Sigmoid colon (tissue), 6 donors: ENCODE measurements at regions not wholly inside any gene's neighbourhood (a gene's known extent, or its start where the extent isn't known, plus 50 kb on each side); places are given as distances from the start of the nearest gene placed in this dataset.

Source experiments
- DNase-seq: peaks from one replicate; pipeline ENCODE4 v3.0.0-alpha.2; 2019
- H3K27ac ChIP-seq, 4 donors: fragments of 200-600 bp; sonication (generic); one replicate each; pipeline ENCODE4 v1.5.1; 2016 to 2019; ENCODE audit warnings: mild to moderate bottlenecking in 1 of 4
- H3K27me3 ChIP-seq, 3 donors: fragments of 200-600 bp; sonication (generic); one replicate each; pipeline ENCODE4 v1.5.1; 2019; ENCODE audit warnings: mild to moderate bottlenecking in 1 of 3
- H3K36me3 ChIP-seq, 4 donors: fragments of 200-600 bp; sonication (generic); one replicate each; pipeline ENCODE4 v1.5.1; 2016 to 2019
- H3K4me1 ChIP-seq, 4 donors: fragments of 200-600 bp; sonication (generic); one replicate each; pipeline ENCODE4 v1.5.1; 2017 to 2019
- H3K4me3 ChIP-seq, 4 donors: fragments of 200-600 bp; sonication (generic); one replicate each; pipeline ENCODE4 v1.5.1; 2017 to 2019; ENCODE audit warnings: mild to moderate bottlenecking in 2 of 4, moderate library complexity in 1 of 4
- H3K9me3 ChIP-seq, 4 donors: fragments of 200-600 bp in 3 of 4; sonication (generic) in 3 of 4; one replicate each; pipeline versions ENCODE4 v1.5.1 to v1.6.1; 2013 to 2019
- CTCF ChIP-seq, 4 experiments: fragments of 450-650 bp in 3 of 4; fragments of 200-600 bp in 1 of 4; IDR thresholded peaks; one replicate each; pipeline ENCODE4 v1.5.1; 2016 to 2019; ENCODE audit warnings: antibody characterized with exemption in 4 of 4, mild to moderate bottlenecking in 3 of 4, moderate library complexity in 2 of 4
- EP300 ChIP-seq, 4 donors: sonication (generic); formaldehyde crosslinking; IDR thresholded peaks; one replicate each; pipeline ENCODE4 v1.6.1; 2017; ENCODE audit warnings: antibody characterized with exemption in 4 of 4
- POLR2A ChIP-seq, 2 donors: fragments of 450-650 bp; IDR thresholded peaks; one replicate each; pipeline ENCODE4 v1.6.1; 2016; ENCODE audit warnings: antibody characterized with exemption in 2 of 2, mild to moderate bottlenecking in 2 of 2, moderate library complexity in 2 of 2
- POLR2AphosphoS5 ChIP-seq, 4 donors: sonication (generic); formaldehyde crosslinking; IDR thresholded peaks; one replicate each; pipeline ENCODE4 v1.6.1; 2017; ENCODE audit warnings: antibody characterized with exemption in 4 of 4
- WGBS, 2 donors: extraction: QIAGEN DNeasy Blood & Tissue Kit; methylation state at CpG; one replicate each; pipeline ENCODE4 v1.1.7; 2013; 5-methylcytosine and 5-hydroxymethylcytosine counted together
- intact Hi-C: fragments of 100-400 bp; cut with DNase I; formaldehyde crosslinking; loops from one replicate; pipeline ENCODE4 v1.15.1; 2023
- donor health status: healthy with polysubstance abuse.
- donor health status: healthy.

- Histone ChIP-seq H3K27me3 (no peaks in the 10 kb centered on the region), H3K9me3 (peaks cover 0 to 7% (median 0%) of the 10 kb centered on the region in 4 donors), H3K4me3 (no peak overlapping the region), H3K27ac (no peak overlapping the region), H3K36me3 (no peaks in the 10 kb centered on the region), H3K4me1 (no peaks in the 10 kb centered on the region)
- 71 to 76% methylated on average over 6 of the region's 6 CpGs for WGBS, 2 donors
- intact Hi-C loops = no loop called here
- no peak for DNase-seq
- TF ChIP-seq POLR2A (IDR thresholded peaks at IDR 0.05) = no peak
- no peak for TF ChIP-seq POLR2AphosphoS5 (IDR thresholded peaks at IDR 0.05)
- no peak for TF ChIP-seq EP300 (IDR thresholded peaks at IDR 0.05)
- no peak for TF ChIP-seq CTCF (IDR thresholded peaks at IDR 0.05)
Measured at GRCh38 chr5:29002481-29002880, 1964.1 kb upstream of the CDH9 start.

DNA sequence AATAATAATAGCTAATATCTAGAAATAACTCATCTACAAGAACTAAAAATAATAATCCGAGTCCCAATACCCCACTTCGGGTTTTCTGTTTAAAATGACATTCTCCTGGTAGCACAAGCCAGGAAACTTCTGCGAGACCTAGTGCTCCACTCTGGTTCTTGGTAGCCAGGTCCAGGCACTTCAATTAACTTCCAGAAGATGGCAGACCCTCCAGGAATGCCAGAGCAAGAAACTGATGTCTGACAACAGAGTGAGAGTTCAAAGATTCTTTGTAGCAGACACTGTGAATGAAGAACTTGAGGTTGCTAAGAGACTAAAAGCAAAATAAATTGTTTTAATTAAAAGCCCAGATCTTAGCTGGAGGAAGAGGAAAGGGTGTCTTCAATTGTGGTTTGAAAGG is 1963.3 kb upstream of the CDH9 start:
- TF ChIP-seq POLR2A (IDR thresholded peaks at IDR 0.05) = no peak
- no peak for TF ChIP-seq EP300 (IDR thresholded peaks at IDR 0.05)
- no peak for TF ChIP-seq CTCF (IDR thresholded peaks at IDR 0.05)
- WGBS, 2 donors = 78 to 84% methylated on average over 3 of the region's 3 CpGs
- DNase-seq = no peak
- Histone ChIP-seq H3K9me3 (peaks cover 0 to 7% (median 0%) of the 10 kb centered on the region in 4 donors), H3K4me3 (no peak overlapping the region), H3K27ac (no peak overlapping the region), H3K4me1 (no peaks in the 10 kb centered on the region), H3K36me3 (no peaks in the 10 kb centered on the region), H3K27me3 (no peaks in the 10 kb centered on the region)
- intact Hi-C loops = no loop called here

DNA sequence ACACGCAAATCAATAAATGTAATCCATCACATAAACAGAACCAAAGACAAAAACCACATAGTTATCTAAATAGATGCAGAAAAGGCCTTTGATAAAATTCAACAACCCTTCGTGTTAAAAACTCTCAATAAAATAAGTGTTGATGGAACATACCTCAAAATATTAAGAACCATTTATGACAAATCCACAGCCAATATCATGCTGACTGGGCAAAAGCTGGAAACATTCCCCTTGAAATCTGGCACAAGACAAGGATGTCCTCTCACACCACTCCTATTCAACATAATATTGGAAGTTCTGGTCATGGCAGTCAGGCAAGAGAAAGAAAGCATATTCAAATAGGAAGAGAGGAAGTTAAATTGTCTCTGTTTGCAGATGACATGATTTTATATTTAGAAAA is 1946.3 kb upstream of the CDH9 start:
- Histone ChIP-seq H3K27me3 (no peaks in the 10 kb centered on the region), H3K36me3 (no peaks in the 10 kb centered on the region), H3K4me3 (no peak overlapping the region), H3K4me1 (no peaks in the 10 kb centered on the region), H3K9me3 (no peaks in the 10 kb centered on the region), H3K27ac (no peak overlapping the region)
- intact Hi-C loops = no loop called here
- 84 to 87% methylated on average over 2 of the region's 2 CpGs for WGBS, 2 donors
- DNase-seq = no peak
- no peak for TF ChIP-seq POLR2A (IDR thresholded peaks at IDR 0.05)
- TF ChIP-seq POLR2AphosphoS5 (IDR thresholded peaks at IDR 0.05) = no peak
- TF ChIP-seq EP300 (IDR thresholded peaks at IDR 0.05) = no peak
- TF ChIP-seq CTCF (IDR thresholded peaks at IDR 0.05) = no peak

- Histone ChIP-seq H3K27me3 (no peaks in the 10 kb centered on the region), H3K36me3 (no peaks in the 10 kb centered on the region), H3K4me1 (no peaks in the 10 kb centered on the region), H3K4me3 (no peak overlapping the region), H3K9me3 (peaks cover 0 to 11% (median 0%) of the 10 kb centered on the region in 4 donors), H3K27ac (no peak overlapping the region)
- DNase-seq = no peak
- intact Hi-C loops = no loop called here
- WGBS, 2 donors = 90 to 91% methylated on average over 2 of the region's 2 CpGs
- no peak for TF ChIP-seq EP300 (IDR thresholded peaks at IDR 0.05)
- no peak for TF ChIP-seq POLR2AphosphoS5 (IDR thresholded peaks at IDR 0.05)
- no peak for TF ChIP-seq CTCF (IDR thresholded peaks at IDR 0.05)
- TF ChIP-seq POLR2A (IDR thresholded peaks at IDR 0.05) = no peak
Measured at GRCh38 chr5:28975508-28975907, 1937.1 kb upstream of the CDH9 start.

DNA sequence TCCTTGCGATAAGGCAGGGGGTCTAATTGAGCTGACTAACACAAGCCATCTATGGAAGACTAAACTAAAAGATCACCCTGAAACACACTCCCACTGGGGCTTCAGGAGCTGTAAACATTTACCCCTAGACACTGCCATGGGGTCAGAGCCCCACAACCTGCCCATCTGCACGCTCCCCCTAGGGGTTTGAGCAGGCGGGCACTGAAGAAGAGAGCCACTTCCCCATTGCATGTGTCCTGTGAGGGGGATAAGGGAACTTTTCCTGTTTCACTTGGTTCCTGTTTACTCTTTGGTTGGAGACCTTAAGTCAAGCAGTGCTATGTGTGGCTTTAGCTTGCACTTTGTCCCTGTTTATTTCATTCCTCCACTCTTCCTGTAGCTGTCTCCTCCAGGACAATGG is 1929.5 kb upstream of the CDH9 start:
- no peak overlapping the region for H3K4me3 ChIP-seq
- DNase-seq = no peak
- TF ChIP-seq CTCF (IDR thresholded peaks at IDR 0.05) (no peak), EP300 (IDR thresholded peaks at IDR 0.05) (no peak), POLR2AphosphoS5 (IDR thresholded peaks at IDR 0.05) (no peak), POLR2A (IDR thresholded peaks at IDR 0.05) (no peak)
- intact Hi-C loops = no loop called here
- no peaks in the 10 kb centered on the region for H3K4me1 ChIP-seq
- WGBS, 2 donors = 75 to 83% methylated on average over 3 of the region's 3 CpGs
- H3K27me3 ChIP-seq = no peaks in the 10 kb centered on the region
- H3K36me3 ChIP-seq = no peaks in the 10 kb centered on the region
- H3K9me3 ChIP-seq = peaks cover 0 to 4% (median 0%) of the 10 kb centered on the region in 4 donors
- no peak overlapping the region for H3K27ac ChIP-seq
